ENCODE measurements at regions not wholly inside any gene's neighbourhood (a gene's known extent, or its start where the extent isn't known, plus 50 kb on each side); places are given as distances from the start of the nearest gene placed in this dataset.
A peak's percentile ranks its signal among the peaks of the same experiment; 100 is the strongest.
"Not testable (repeated sequence)": the region's sequence is repeated elsewhere in the genome, so short reads cannot be mapped to it uniquely, and the experiment has no call there.

GRCh38 chr10:45514291-45515270 is 140.6 kb downstream of the ALOX5 start:
- DNase-seq = no peak

- no peak for DNase-seq
Measured at GRCh38 chr10:45513551-45513950, 139.5 kb downstream of the ALOX5 start.

DNA sequence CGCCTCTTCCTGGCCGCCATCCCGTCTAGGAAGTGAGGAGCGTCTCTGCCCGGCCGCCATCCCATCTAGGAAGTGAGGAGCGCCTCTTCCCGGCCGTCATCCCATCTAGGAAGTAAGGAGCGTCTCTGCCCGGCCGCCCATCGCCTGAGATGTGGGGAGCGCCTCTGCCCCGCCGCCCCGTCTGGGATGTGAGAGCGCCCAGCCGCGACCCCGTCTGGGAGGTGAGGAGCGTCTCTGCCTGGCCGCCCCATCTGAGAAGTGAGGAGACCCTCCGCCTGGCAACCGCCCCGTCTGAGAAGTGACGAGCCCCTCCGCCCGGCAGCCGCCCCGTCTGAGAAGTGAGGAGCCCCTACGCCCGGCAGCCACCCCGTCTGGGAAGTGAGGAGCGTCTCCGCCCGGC is 137.9 kb downstream of the ALOX5 start:
- DNase-seq = not testable (repeated sequence)

GRCh38 chr10:45509491-45509890 is 135.5 kb downstream of the ALOX5 start:
- no peak for DNase-seq

DNA sequence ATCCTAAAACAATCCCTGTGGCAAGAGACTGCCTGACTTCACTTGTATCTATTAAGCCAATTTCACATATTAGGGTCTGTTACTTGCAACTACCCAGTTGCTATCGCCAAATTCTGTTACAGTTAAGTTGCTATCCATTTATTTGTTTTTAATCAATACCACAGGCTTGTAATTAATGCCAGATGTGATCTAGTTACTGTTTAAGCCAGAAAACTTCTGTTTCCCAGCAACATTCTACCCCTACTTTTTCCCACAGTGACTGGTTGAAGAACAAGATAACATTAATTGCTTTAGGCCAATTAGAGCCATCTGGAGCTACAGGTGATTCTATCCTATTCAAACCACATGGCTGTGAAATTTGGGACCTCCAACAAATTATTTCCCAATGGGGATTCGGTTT is 131.3 kb downstream of the ALOX5 start:
- DNase-seq = no peak

DNA sequence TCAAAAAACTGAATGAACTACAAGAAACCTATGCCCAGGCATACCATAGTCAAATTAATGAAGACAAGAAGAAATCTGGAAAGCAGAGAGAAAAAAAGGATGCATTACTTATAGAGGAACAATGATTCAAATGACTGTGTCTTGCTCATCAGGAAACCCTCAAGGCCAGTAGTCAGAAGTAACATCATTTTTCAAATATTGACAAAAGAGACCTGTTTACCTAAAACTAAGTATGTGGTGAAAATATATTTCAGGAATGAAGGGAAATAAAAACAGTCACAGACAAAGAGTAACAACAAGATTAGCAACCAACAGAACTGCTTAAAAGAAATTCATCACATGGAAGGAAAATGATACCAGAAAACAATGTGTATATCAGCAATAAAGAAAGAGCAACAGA is 128.4 kb downstream of the ALOX5 start:
- no peak for DNase-seq

DNA sequence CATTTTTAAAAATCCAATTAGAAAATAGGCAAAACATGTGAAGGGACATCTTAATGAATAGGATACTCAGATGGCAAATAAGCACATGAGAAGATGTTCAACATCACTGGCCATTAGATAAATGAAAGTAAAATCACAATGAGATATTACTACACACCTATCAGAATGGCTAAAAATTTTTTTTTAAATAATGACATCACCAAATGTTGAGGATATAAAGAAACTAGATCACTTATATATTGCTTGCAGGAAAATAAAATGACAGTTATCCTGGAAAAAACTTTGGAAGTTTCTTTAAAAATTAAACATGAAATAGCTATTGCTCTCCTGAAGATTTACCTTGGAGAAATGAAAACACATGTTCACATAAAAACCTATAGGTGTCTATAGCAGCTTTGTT is 127.8 kb downstream of the ALOX5 start:
- DNase-seq = no peak

- no peak for DNase-seq
Measured at GRCh38 chr10:45500798-45501197, 126.8 kb downstream of the ALOX5 start.

- DNase-seq = no peak
Measured at GRCh38 chr10:45500304-45500703, 126.3 kb downstream of the ALOX5 start.

GRCh38 chr10:45495438-45496152 is 121.6 kb downstream of the ALOX5 start:
- DNase-seq = peak; percentile 79
